HG02610 (cell line): ENCODE measurements at regions not wholly inside any gene's neighbourhood (a gene's known extent, or its start where the extent isn't known, plus 50 kb on each side); places are given as distances from the start of the nearest gene placed in this dataset.
"Not testable (repeated sequence)": the region's sequence is repeated elsewhere in the genome, so short reads cannot be mapped to it uniquely, and the experiment has no call there.

Experiments
- ATAC-seq: cut with Tn5 transposase; IDR thresholded peaks from one replicate; pipeline ENCODE4 v1.9.1; 2021; ENCODE audit warnings: mild to moderate bottlenecking, moderate library complexity; ENCODE audit not compliant: unreplicated experiment

DNA sequence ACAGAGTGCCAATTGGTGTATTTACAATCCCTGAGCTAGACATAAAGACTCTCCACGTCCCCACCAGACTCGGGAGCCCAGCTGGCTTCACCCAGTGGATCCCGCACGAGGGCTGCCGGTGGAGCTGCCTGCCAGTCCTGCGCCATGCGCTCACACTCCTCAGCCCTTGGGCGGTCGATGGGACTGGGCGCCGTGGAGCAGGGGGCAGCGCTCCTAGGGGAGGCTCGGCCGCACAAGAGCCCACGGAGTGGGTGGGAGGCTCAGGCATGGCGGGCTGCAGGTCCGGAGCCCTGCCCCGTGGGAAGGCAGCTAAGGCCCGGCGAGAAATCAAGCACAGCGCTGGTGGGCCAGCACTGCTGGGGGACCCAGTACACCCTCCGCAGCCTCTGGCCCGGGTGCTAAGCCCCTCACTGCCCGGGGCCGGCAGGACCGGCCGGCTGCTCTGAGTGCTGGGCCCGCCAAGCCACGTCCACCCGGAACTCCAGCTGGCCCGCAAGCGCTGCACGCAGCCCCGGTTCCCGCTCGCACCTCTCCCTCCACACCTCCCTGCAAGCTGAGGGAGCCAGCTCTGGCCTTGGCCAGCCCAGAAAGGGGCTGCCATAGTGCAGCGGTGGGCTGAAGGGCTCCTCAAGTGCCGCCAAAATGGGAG is 759.4 kb downstream of the BRINP3 start:
- ATAC-seq, result not testable (repeated sequence)

DNA sequence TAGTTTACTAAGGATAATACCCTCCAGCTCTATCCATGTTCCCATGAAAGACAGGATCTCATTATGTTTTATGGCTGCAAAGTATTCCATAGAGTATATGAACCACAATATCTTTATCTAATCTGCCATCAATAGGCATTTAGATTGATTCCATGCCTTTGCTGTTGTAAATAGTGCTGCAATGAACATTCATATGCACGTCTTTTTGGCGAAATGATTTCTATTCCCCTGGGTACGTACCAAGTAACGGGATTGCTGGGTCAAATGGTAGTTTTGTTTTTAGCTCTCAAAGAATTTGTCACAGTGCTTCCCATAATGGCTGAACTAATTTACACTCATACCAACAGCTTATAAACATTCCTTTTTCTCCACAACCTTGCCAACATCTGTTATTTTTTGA is 750.9 kb downstream of the BRINP3 start:
- no peak for ATAC-seq

DNA sequence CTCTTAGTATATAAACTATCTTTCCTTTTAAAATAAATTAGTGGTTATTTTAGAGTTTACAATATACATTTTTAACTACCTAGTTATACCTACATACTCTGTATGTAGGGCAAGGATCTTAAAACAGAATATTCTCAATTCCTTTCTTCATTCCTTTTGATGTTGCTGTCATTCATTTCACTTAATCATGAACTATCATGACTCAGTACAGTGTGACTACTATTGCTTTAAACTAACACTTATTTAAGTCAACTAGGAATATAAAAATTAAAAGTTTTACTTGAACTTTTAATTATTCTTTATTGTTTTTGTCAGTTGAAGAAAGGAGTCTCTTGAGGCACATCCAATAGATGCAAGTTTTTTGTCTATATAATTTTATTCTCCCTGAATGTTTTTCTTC is 726.4 kb downstream of the BRINP3 start:
- ATAC-seq, result no peak

DNA sequence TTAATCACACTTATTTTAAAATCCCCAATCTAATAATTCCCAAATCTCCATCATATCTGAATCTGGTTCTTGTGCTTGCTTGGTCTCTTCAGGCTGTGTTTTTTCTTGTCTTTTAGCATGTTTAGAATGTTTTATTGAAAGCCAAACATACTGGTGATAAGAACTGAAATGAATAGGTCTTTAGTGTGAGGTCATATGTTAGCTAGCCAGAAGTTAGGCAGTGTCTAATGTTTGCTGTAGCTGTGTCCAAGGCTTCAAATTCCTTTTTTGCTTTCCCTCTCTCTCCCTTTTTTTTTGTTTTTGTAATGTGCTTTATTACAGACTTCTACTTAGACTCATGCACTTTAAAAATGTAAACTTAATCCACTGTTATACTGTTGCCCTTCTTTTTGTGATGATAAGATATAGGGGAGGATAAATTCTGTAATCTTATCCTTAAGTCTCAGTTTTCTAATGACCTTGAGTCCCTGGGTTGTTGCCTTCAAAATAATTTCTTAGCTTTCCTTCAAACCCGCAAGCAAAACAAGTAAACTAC is 725.1 kb downstream of the BRINP3 start:
- no peak for ATAC-seq

DNA sequence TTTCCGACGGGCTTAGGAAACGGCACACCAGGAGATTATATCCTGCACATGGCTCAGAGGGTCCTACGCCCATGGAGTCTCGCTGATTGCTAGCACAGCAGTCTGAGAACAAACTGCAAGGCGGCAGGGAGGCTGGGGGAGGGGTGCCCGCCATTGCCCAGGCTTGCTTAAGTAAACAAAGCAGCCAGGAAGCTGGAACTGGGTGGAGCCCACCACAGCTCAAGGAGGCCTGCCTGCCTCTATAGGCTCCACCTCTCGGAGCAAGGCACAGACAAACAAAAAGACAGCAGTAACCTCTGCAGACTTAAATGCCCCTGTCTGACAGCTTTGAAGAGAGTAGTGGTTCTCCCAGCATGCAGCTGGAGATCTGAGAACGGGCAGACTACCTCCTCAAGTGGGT is 722.6 kb downstream of the BRINP3 start:
- ATAC-seq, result not testable (repeated sequence)

DNA sequence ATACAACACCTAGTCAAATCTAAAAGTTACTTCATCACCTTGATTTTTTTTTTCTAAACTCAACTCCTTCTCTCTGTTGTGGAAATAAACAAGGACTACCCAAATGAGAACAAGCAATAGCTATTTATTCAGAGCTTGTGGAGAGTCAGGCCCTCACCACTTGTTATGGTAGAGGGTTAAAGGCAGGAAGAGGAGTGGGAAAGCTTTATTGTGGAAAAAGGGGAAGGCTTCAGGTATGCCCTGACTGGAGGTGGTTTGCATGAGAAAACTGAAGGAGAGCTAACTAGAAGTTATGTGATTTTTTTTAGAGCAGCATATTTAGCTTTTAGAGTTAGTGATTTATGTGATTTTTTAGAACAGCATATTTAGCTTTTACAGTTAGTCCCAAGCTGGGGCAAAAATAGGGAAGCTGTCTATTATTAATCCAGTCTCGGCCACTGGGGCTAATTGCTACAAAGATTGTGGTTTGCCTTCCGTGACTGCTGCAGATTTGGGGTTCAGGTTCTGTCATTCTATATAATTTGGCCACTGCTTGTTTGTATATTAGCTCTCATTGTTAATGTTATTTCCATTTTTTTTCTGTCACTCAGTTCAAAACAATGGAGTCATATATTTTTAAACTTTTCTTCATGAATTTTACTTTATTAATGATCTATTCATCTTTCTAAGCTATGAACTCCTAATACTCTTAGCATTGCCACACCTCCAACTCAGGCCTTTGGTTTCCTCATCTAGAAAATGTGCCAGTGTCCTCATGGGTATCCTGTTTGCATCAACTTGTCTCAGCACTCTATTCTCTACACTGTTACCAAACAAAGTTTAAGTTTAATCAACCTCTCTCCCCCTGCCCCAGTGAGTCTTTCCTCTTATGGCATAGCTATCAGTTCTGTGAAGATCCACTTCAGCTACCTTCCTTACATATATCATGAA is 713.0 kb downstream of the BRINP3 start:
- no peak for ATAC-seq

DNA sequence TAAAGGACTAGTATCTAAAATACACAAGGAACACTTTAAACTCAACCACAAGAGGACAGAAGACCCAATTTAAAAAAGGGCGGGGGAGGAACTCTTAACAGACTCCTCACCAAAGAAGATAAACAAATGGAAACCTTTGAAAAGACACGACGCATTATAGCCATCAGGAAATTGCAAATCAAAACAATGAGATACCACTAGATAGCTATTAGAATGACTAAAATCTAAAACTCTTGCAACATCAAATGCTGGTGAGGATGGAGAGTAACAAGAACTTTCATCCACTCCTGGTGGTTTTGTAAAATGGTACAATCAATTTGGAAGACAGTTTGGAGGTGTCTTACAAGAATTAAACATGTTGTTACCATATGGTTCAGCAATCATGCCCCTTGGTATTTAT is 708.2 kb downstream of the BRINP3 start:
- no peak for ATAC-seq

DNA sequence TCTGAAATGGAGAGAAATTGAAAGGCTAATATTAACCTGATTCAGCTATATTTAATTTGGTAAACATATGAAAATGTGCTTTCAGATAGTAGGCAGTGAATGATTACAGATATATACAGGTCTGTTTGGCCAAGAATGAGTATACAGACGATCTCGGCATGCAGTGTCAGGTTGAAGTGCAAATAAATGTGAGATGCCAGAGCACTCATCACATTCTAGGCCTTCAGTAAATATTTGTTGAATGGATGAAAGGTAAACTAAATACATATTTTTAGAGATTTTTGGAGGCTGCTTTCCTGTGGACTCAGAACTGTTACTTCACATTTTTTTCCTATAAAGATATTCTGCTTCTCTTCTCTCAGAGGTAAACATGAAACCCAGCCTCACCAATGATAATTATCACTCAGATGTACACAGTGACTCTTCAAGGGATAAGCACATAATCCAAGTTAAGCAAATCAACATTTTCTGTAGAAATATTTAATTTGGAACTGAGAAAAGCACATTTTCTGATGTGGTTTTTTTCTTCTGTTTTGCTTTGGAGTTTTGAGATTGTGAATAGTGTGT is 702.9 kb downstream of the BRINP3 start:
- no peak for ATAC-seq

DNA sequence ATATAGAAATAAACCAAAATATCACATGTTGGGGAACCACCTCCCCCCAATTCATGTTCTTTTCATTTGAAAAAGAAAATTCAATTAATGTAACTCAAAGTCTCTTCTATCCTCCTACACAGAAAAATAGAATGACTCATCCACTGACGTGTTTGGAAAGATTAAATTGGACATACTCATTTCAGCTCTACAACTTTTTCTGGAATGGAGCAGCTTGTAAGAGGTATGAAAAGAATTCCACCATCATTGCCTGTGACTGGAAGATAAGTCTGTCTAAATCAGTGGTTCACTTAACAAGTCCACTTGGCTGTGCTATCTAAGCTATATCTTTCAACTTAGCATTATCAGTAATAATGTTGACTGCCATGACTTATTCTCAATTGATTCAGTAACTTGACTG is 702.3 kb downstream of the BRINP3 start:
- ATAC-seq, result no peak

DNA sequence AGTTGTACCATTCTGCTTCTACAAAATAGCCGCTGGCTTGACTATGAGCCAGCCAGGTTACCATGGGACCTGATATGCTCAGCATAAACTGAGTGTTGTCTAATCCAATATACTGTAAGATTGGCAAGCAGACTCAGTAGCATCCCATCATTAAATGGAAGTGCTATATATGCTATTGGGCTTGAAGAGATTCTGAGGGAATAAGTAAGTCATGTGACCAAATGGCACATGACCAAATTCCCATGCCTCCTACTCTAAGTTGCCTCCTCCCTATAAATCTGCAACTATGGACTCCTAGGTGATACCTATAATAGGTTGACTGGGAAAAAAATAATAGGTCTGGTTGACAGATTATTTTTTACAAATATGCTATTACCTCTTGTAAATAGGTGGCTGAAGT is 698.6 kb downstream of the BRINP3 start:
- no peak for ATAC-seq

DNA sequence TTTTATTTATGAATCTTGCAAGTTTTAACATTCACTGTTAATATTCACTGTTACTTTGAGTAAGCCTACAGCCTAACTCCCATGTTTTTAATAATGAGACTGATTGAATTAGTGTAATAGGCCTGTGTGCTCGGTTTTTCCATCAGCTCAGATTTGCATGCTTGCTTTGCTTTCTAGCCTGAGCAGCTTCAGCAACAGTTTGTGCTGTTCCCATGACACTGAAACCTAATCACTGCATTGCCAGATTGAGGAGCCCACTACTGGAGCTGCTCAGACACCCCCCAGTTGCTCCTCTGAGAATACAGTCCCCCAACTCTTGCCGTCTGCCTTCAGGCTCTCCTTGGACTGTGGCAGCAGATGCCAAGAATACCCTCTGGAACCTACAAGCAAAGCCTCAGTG is 695.4 kb downstream of the BRINP3 start:
- ATAC-seq, result no peak

DNA sequence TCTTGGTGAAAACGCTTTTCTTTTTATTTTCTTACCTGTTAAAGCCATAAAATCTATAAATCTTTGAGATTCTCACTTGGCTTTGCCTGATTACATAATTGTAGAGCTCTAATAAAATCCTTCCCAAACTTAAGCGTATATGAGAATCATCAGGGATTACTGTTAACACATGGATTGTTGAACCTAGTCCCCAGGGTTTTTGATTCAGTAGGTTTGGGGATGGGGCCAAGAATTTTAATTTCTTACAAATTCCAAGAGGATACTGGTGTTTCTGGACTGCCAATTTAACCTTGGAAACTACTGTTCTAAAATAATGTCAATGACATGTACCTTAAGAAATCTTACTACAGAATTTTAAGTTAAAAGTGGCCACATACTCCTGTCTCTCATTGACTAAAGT is 694.2 kb downstream of the BRINP3 start:
- no peak for ATAC-seq

DNA sequence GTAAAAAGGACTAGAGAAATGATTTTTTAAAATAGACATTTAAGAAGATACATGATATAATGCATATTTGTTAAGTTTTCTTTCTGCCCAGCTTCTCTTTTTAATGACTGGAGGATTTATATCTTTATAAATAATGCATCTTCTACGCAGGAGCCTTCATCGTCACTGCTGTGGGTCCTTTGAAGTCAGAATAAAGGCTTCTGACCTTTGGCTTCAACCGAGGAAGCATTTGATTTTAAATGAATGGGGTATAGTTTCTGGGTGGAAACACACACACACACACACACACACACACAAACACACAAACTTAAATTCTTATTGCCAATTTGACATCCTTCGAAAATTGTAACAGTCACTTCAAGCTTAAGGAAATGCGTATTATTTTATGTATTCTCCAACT is 690.9 kb downstream of the BRINP3 start:
- no peak for ATAC-seq

DNA sequence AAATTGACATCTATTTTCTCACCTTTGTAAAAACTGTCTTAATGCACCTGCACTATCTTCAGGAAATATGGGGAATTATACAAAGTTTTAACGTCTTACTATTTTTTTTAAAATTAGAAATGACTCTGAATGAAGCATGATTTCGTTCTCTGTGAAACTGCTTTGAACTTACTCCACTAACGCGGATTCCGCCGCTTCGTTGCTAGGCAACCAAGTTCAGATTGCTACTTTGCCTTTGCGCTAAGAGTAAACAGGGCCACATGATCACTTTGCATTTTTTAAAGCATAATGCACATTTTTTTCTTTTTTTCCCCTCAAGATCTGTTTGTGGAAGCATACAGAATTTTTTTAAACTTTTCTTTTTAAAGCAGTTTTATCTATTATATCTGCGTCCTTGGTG is 690.5 kb downstream of the BRINP3 start:
- no peak for ATAC-seq

DNA sequence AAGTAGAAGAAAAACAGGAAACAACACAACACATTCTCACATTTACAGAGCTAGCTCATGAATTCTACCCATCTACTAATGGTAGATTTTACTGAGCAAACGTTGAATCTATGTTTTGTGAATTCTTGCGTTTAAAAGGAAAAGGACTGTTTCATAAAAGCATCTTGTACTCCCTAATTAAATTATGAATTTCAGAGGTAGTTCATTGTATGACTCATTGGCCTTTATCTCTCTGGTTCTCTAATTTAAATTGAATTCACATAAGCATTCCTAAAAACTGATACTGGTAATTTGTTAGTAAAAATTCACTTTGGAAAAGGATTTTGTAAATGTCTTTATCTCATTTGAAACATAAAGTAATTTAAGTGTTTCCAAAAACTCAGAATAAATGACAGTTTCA is 687.3 kb downstream of the BRINP3 start:
- ATAC-seq, result no peak

DNA sequence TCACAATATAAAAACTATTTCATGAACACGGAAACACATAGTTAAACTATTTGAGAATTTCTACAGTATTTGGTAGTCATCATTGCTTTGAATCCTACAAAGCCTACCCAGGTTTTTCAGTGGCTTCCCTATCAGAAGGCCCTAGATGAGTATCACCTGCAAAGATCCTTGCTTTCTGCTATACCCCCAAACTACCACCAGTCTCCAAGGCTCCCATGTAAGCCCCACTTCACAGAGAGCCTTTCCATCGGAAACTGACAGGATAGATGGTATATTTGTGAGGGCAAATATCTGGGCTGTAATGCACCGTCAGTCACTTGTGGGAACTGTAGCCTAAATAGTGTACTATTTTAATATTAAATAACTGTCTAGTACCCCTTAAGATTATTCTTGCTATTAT is 674.3 kb downstream of the BRINP3 start:
- ATAC-seq, result no peak

DNA sequence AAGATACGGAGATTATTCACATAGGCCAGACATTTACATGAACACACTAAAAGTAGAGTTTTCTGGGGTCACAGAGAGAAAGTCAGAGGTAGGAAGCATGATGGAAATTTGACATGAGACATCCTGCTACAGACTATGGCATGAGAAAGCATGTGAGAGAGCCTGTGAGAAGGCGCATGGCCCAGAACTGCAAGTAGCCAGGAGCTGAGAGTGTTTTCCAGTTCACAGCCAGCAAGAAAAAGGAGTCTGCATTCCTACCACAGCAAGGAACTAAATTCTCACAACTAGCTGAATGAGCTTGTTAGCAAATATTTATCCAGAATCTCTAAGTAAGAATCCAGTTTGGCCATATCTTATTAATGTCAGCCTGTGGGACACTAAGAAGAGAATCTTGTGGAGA is 673.3 kb downstream of the BRINP3 start:
- no peak for ATAC-seq

DNA sequence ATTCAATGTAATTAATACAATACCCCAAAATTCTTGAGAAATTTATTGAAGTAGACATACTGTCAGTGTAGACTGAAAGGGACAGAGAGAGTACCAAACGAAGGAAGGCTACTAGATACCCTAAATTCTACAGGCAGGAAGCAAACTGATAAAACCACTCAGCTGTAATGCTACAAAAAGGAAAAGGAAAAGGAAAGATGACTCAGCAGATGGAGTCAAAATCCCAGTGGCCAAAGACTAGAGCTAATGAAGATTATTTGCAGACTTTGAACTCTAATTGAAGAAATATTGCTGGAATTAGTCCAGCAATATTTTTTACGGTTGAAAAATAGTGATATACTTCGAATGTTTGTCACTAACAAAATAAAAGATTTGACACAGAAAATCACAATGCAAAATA is 671.9 kb downstream of the BRINP3 start:
- no peak for ATAC-seq

DNA sequence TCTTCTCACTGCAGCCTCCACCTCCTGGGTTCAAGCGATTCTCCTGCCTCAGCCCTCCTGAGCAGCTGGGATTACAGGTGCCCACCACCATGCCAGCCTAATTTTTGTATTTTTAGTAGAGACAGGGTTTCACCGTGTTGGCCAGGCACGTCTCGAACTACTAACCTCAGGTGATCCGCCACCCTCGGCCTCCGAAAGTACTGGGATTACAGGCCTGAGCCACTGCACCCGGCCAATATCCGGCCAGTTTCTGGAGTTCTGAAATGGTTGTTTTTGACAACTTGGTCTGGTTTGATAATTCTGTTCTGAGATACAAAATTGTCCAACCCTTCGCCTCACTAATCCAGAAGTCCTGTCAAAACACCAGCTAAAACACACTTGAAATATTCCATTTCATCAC is 667.0 kb downstream of the BRINP3 start:
- ATAC-seq, result not testable (repeated sequence)

DNA sequence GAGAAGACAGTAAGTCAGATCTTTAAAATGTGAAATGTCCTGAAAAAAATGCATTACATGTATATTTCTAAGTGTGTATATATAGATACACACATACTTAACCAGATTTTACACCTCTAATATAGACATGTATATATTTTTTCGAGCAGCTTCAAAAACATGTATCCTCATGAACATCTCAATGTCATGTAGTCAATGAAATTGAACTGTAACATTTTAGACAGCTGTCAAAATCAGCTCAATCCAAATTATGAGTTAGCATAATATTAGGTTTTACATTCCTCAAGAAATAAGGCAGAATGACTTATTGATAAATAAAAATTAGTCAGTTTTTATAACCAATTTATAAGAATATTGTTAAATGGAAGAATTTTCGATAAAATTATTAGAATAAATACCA is 665.7 kb downstream of the BRINP3 start:
- no peak for ATAC-seq

DNA sequence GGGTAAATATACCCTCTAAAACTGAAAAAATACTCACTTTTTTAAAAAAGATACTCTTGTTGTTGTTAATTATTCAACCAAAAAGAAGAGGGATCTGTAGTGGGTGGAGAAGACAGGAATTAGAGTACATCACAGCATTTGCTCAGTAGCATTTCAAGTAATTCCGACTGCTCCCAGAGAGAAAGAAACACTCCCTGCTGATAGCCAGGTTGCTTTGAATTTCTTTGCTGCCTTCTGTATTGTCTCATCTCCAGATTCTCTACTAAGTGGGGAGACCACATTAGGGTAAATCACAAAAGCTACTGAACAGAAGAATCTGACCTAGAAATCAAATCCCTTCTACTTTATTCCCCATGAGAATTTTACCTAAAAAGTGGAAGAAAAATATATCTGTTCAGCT is 661.1 kb downstream of the BRINP3 start:
- no peak for ATAC-seq

DNA sequence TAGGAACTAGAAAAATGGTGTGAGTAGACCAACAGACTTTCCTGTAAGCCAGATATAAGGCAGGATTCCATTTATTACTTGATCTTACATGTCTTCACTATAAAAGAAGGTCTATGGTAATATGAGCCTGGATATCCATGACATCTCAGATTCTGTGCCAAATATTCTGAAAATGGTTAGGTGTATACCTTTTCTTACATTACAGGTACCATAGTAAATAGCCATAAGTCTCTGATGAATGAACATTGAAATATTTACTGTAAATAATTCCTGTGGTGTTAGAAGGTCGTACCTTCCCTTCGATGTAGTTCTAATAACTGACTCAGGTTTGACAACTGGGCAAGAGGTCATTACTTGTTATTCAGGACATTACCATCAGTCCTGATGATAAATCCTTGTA is 657.9 kb downstream of the BRINP3 start:
- ATAC-seq, result no peak
